HPDE6-E6E7 (cell line): ENCODE measurements at regions not wholly inside any gene's neighbourhood (a gene's known extent, or its start where the extent isn't known, plus 50 kb on each side); places are given as distances from the start of the nearest gene placed in this dataset.
"Not testable (repeated sequence)": the region's sequence is repeated elsewhere in the genome, so short reads cannot be mapped to it uniquely, and the experiment has no call there.

Experiments
- DNase-seq: peaks from one replicate; pipeline ENCODE4 v3.0.0; 2011; ENCODE audit warnings: missing footprints; ENCODE audit errors: extremely low spot score

GRCh38 chr15:99455789-99456160 lies 110.0 kb upstream of the MEF2A start:
- DNase-seq: no peak

DNA sequence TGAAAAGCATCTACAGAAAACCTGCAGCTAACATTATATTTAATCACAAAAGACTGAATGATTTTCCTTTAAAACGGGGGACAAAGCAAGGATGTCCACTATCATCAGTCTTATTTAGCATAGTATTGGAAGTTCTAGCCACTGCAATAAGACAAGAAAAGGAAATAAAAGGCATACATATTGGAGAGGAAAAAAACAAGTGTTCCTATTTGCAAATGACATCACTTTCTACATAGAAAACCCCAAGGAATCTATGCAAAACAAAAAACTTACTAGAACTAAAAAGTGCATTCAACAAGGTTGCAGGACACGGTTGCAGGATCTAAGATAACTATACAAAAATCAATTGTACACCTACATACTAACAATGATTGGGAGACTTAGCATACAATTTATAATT lies 101.6 kb upstream of the MEF2A start:
- no peak for DNase-seq

DNA sequence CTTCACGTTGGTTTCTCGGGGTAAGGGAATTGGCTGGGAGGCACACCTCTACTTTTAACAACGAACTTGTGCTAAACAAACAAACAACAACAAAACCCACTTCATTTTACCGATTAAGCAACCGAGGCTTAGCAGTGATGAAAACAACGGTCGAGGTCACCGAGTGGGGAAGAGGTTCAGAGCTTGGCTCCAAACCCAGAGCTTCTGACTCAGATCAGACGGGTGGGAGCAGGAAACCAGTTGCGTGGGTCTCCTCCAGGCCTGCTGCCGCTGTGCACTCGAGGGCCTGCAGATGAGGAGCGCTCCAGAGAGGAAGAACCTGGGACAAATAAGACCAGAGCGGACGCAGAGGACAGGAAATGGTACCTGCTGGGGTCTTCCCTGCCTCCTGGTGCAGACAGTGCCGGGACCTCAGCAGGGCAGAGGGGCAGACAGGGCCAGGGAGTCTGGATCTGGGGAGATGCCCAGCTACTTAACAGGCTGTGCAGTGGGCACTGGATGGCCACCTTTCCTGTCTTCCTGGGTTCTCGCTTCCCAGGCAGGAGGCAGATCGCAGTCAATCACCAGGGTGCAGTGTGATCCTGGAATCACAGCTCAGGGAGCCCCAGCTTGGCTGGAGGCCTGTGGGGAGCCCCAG lies 99.0 kb upstream of the MEF2A start:
- no peak for DNase-seq

DNA sequence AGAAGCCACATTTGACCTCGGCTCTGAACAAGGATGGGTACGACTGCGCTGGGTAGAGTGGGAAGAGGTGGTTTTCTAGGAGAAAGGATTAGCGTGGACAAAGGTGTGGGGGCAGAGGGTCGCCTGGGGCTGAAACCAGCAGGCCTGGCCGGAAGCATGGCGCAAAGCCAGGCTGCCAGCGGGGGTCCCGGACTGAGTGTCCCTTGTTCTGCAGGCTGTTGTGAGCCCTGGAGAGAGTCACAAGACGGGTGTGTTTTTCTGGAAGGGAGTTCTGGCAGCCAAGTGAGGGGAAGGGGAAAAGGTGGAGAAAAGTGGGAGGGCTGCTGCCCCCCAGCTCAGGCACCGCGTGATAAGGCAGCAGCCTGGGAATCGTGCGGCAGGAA lies 98.5 kb upstream of the MEF2A start:
- DNase-seq: no peak

DNA sequence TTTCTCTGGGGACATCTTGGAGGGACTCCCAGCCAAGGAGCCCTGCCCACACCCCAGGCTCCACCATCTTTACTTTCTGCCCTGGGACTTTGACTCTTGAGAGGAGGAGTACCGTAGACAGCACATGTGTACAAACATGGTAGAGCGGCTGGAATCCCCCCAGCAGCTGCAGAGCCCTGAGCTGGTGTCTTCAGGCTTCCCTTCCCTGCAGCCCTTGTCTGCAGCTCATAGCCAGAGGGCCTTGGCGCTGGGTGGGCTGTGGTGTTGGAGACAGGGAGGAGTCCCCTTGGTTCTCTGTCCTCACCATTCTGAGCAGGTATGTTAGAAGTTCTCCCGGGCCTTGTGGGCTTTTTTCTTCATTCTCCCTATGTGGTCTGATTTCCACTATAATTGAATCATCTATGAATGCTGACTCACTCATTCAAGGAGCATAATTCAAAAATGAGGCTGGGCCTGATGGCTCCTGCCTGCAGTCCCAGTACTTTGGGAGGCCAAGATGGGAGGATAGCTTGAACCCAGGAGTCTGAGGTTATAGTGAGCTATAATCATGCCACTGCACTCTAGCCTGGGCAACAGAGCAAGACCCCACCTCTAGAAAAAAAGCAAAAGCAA lies 97.8 kb upstream of the MEF2A start:
- no peak for DNase-seq

DNA sequence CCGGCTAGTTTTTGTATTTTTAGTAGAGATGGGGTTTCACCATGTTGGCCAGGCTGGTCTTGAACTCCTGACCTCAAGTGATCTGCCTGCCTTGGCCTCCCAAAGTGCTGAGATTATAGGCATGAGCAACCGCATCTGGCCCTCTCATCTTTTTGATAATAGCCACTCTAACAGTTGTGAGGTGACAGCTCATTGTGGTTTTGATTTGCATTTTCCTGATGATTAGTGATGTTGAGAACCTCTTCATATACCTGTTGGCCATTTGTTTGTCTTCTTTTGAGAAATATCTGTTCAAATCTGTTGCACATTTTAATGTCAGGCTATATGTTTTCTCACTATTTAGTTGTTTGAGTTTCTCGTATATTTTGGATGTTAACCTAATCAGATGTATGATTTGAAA lies 95.6 kb upstream of the MEF2A start:
- DNase-seq: not testable (repeated sequence)

DNA sequence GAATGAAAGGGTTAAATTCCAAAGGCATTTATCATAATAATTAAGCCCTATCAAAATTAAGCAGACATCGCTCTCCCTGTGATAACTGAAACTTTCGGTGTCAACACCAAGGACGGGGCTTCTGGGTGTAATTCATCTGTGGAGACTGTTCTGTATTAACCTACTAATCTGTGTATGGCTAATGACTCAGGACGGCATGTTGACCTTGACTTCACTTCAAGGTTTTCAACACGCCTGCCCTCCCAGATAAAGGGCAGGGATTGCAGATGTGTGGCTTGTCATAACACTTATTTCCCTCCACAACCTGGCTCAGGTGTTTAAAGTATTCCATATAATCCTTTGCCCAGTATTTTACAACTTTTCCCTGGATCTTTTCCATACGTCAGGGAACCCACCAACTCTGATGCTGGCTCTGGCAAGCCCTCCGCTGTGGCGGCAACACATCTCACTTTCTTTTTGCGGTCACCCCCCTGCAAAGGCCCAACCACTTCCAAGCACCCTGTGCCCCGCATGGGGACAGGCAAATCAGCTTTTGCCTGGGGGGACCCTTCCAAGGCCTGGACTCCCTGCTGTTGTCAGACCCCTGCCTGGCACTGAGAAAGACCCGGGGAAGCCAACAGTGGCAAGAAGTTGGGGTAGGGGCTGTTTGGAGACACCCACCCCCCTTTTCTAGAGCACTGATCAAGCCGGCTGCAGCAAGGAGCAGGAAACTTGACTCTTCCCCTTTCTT lies 93.2 kb upstream of the MEF2A start:
- DNase-seq: no peak

DNA sequence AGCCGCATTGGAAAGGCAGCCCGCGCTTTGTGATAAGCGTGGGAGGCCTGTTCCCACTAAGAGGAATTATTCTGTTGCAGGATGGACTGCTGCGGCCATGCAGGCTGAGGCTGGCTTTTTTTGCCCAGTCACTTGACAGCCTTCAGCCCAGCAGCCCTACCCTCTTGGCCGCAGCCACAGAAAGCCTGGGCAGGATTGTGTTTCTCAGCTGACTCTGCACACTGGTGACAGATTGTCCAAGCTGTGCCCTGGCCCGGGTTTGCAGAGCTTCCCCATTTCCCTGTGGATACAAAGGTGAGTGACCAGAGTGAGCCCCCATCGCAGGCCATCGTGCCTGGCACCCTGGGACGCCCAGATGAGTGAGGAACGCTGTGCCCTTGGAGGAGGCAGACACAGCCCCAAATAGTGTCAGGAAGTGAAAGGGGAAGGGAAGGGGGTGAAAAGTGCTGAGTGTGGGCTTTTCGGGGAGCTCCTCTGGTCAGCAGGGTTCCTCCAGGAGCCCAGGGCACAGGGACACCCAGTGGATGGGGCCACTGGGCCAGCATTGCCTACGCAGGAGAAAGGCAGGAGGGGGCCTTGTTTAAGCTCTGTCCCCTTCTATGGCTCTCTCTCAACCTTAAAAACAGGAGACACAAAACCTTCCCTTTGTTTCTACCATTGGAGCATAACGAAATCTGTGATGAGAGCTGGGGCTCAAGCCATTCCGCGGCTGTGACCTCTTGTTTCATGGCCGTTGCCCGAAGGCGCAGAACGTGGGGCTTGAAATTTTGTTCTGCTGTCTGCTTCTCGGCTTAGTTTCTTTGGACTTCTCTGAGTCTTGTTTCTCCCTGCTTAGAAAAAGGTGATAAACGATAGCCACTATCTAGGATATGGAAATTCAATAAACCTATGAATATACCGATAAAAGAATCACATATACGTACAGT lies 91.5 kb upstream of the MEF2A start:
- no peak for DNase-seq

GRCh38 chr15:99474909-99475753 lies 90.7 kb upstream of the MEF2A start:
- DNase-seq: no peak

GRCh38 chr15:99475754-99476412 lies 89.9 kb upstream of the MEF2A start:
- DNase-seq: no peak

GRCh38 chr15:99476413-99477222 lies 89.2 kb upstream of the MEF2A start:
- DNase-seq: peak; percentile 89

GRCh38 chr15:99477791-99478471 lies 87.9 kb upstream of the MEF2A start:
- no peak for DNase-seq

GRCh38 chr15:99478977-99479376 lies 86.8 kb upstream of the MEF2A start:
- DNase-seq: no peak

GRCh38 chr15:99480016-99480810 lies 85.6 kb upstream of the MEF2A start:
- no peak for DNase-seq

DNA sequence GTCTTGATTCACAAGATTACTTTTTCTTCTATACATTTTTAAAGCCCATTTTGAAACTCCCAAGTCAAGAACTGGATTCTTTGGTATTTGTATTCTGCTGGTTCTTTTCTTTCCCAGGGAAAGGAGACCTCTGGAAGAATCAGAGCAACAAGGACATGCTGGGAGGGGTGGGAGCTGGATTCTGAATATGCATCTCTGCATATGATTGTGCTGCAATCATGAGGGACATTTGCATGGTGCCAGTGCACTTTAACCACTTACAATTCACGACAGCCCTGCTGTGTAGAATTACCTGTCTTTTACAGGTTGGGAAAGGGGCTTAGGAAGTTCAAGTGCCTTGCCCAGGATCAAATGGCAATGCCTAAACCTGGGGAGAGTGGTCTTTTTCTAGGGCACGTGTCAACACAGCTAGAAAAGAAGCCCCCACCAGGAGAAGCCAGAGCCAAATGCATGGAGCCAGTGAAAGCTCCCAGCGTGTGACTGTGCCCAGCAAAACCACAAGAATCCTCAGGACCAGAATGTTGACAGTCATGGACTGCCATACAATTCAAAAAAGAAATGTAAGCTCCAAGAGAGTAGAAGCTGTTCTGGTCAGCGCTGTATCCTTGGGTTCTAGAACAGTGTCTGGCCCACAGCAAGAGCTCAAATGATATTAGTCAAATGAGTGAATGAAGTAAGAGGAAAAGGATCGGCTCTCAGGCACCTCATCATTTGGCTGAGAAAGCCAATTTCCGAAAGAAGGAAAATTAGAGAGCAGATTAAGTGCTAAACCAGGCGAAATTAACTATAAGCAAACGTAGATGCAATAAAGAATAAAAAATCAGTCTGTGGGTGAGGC lies 84.5 kb upstream of the MEF2A start:
- DNase-seq: no peak

GRCh38 chr15:99481951-99482230 lies 83.9 kb upstream of the MEF2A start:
- DNase-seq: no peak

DNA sequence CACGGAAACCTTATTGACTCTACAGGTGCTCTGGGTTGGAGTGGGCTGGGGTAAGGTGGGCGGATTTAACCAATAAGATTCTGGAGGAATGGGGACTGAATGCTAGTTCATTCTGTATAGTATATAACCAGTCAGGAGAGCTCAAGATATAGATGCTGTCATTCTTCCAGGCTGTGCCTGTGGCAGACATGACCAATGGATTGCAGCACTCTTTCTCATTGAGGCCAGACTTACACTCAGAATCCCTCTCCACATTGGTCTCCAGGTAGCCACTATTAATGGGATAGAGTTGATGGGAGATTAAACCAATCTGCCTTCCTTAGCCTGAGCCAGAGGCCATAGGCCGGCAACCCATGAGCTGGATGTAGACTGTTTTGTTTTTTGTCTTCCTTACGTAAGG lies 82.8 kb upstream of the MEF2A start:
- DNase-seq: no peak
